ENCODE measurements at regions not wholly inside any gene's neighbourhood (a gene's known extent, or its start where the extent isn't known, plus 50 kb on each side); places are given as distances from the start of the nearest gene placed in this dataset.

- TF ChIP-seq CTCF (conservative IDR thresholded peaks at IDR 0.05; ENCODE audit: low read depth, low read length) (no peak), POLR2A (IDR thresholded peaks at IDR 0.05; ENCODE audit: low read depth, low read length) (no peak), MAFK (IDR thresholded peaks at IDR 0.05; ENCODE audit: low read depth, low read length) (no peak), MAZ (IDR thresholded peaks at IDR 0.05; ENCODE audit: borderline replicate concordance, low read depth, low read length) (no peak), ELK1 (IDR thresholded peaks at IDR 0.05; ENCODE audit: borderline replicate concordance, low read depth, low read length) (no peak), RAD21 (IDR thresholded peaks at IDR 0.05; ENCODE audit: low read length) (no peak), RFX5 (IDR thresholded peaks at IDR 0.05; ENCODE audit: low read depth, low read length) (no peak), MXI1 (IDR thresholded peaks at IDR 0.05; ENCODE audit: borderline replicate concordance, low read depth, low read length) (no peak), RCOR1 (IDR thresholded peaks at IDR 0.05; ENCODE audit: insufficient replicate concordance, low read length) (no peak), CEBPB (IDR thresholded peaks at IDR 0.05; ENCODE audit: low read depth, low read length) (no peak), BHLHE40 (IDR thresholded peaks at IDR 0.05; ENCODE audit: low read depth, low read length) (no peak), CHD1 (IDR thresholded peaks at IDR 0.05; ENCODE audit: low read depth, low read length) (no peak), SMC3 (IDR thresholded peaks at IDR 0.05; ENCODE audit: low read depth, low read length) (no peak)
Observed at GRCh38 chr18:10145546-10145945, 231.7 kb downstream of the VAPA start.

Measured in IMR-90 (cell line).